Breast epithelium (tissue), 3 donors: ENCODE measurements at regions not wholly inside any gene's neighbourhood (a gene's known extent, or its start where the extent isn't known, plus 50 kb on each side); places are given as distances from the start of the nearest gene placed in this dataset.

ENCODE experiments used
- CTCF ChIP-seq, 3 donors: fragments of 450-650 bp; IDR thresholded peaks; one replicate each; pipeline ENCODE4 v1.5.1; 2016 to 2017; ENCODE audit warnings: antibody characterized with exemption in 3 of 3, mild to moderate bottlenecking in 3 of 3, moderate library complexity in 3 of 3
- POLR2A ChIP-seq: fragments of 450-650 bp; IDR thresholded peaks from one replicate; pipeline ENCODE4 v1.6.1; 2016; ENCODE audit warnings: antibody characterized with exemption, mild to moderate bottlenecking, moderate library complexity
- POLR2AphosphoS5 ChIP-seq, 3 donors: sonication (generic); formaldehyde crosslinking; IDR thresholded peaks; one replicate each; pipeline ENCODE4 v1.6.1; 2017; ENCODE audit warnings: antibody characterized with exemption in 3 of 3

- TF ChIP-seq CTCF (IDR thresholded peaks at IDR 0.05) (no peak), POLR2A (no peak), POLR2AphosphoS5 (IDR thresholded peaks at IDR 0.05) (no peak)
Observed at GRCh38 chr10:8700689-8701088, 646.2 kb downstream of the GATA3 start.
